H9 (cell line): ENCODE measurements at regions not wholly inside any gene's neighbourhood (a gene's known extent, or its start where the extent isn't known, plus 50 kb on each side); places are given as distances from the start of the nearest gene placed in this dataset.

ENCODE experiments used
- DNase-seq: peaks from one replicate; pipeline ENCODE4 v3.0.0-alpha.2; 2017
- H2AFZ ChIP-seq: one replicate; pipeline ENCODE4 v1.6.1; 2013; ENCODE audit warnings: mild to moderate bottlenecking, low read length, control low read depth, moderate library complexity
- H2AK5ac ChIP-seq: 2 replicates; pipeline ENCODE4 v1.6.1; 2013; ENCODE audit warnings: low read length, control low read depth, mixed read lengths; ENCODE audit not compliant: insufficient read length
- H2BK120ac ChIP-seq: one replicate; pipeline ENCODE4 v1.6.1; 2013; ENCODE audit warnings: low read depth, mild to moderate bottlenecking, low read length, control low read depth, inconsistent platforms; ENCODE audit not compliant: poor library complexity, severe bottlenecking
- H2BK12ac ChIP-seq: 2 replicates; pipeline ENCODE4 v1.6.1; 2013; ENCODE audit warnings: low read length, control low read depth, mixed read lengths, low read depth; ENCODE audit not compliant: insufficient read length
- H2BK15ac ChIP-seq: 2 replicates; pipeline ENCODE4 v1.6.1; 2013; ENCODE audit warnings: low read depth, low read length, control low read depth
- H2BK20ac ChIP-seq: one replicate; pipeline ENCODE4 v1.6.1; 2013; ENCODE audit warnings: low read depth, mild to moderate bottlenecking, low read length, control low read depth, inconsistent platforms; ENCODE audit not compliant: poor library complexity, severe bottlenecking
- H2BK5ac ChIP-seq: 2 replicates; pipeline ENCODE4 v1.6.1; 2013; ENCODE audit warnings: low read length, control low read depth, mixed read lengths; ENCODE audit not compliant: insufficient read length
- H3K14ac ChIP-seq: 2 replicates; pipeline ENCODE4 v1.6.1; 2013; ENCODE audit warnings: low read length, control low read depth; ENCODE audit not compliant: insufficient read depth
- H3K18ac ChIP-seq: 2 replicates; pipeline ENCODE4 v1.6.1; 2013; ENCODE audit warnings: low read depth, mild to moderate bottlenecking, mixed read lengths, low read length, control low read depth; ENCODE audit not compliant: insufficient read length
- H3K23ac ChIP-seq: 2 replicates; pipeline ENCODE4 v1.6.1; 2013; ENCODE audit warnings: low read length, control low read depth, mixed read lengths, low read depth; ENCODE audit not compliant: insufficient read length
- H3K23me2 ChIP-seq: 2 replicates; pipeline ENCODE4 v1.6.1; 2013; ENCODE audit warnings: low read depth, mild to moderate bottlenecking, mixed read lengths, low read length, control low read depth; ENCODE audit not compliant: insufficient read length, poor library complexity, severe bottlenecking
- H3K27ac ChIP-seq: 2 replicates; pipeline ENCODE4 v1.5.1; 2013; ENCODE audit warnings: low read length, control low read depth, mixed read lengths, low read depth; ENCODE audit not compliant: insufficient read length
- H3K27me3 ChIP-seq: 2 replicates; pipeline ENCODE4 v1.6.1; 2013; ENCODE audit warnings: low read length, control low read depth, inconsistent platforms; ENCODE audit not compliant: insufficient read depth
- H3K4ac ChIP-seq: 2 replicates; pipeline ENCODE4 v1.6.1; 2013; ENCODE audit warnings: low read depth, mild to moderate bottlenecking, control low read depth, inconsistent platforms, low read length, moderate library complexity
- H3K4me1 ChIP-seq: 2 replicates; pipeline ENCODE4 v1.6.1; 2013; ENCODE audit warnings: low read length, control low read depth, inconsistent platforms; ENCODE audit not compliant: insufficient read depth
- H3K4me2 ChIP-seq: 2 replicates; pipeline ENCODE4 v1.6.1; 2013; ENCODE audit warnings: low read length, control low read depth, mixed read lengths; ENCODE audit not compliant: insufficient read length, insufficient read depth
- H3K56ac ChIP-seq: 2 replicates; pipeline ENCODE4 v1.6.1; 2013; ENCODE audit warnings: low read depth, mild to moderate bottlenecking, mixed read lengths, low read length, control low read depth; ENCODE audit not compliant: insufficient read length
- H3K79me1 ChIP-seq: 2 replicates; pipeline ENCODE4 v1.6.1; 2013; ENCODE audit warnings: low read depth, mild to moderate bottlenecking, moderate library complexity, low read length, control low read depth, inconsistent platforms; ENCODE audit not compliant: insufficient read depth, poor library complexity, severe bottlenecking
- H3K79me2 ChIP-seq: 2 replicates; pipeline ENCODE4 v1.6.1; 2013; ENCODE audit warnings: low read length, control low read depth, inconsistent platforms; ENCODE audit not compliant: insufficient read depth
- H3K9ac ChIP-seq: 2 replicates; pipeline ENCODE4 v1.6.1; 2013; ENCODE audit warnings: low read length, control low read depth, mixed read lengths; ENCODE audit not compliant: insufficient read length; ENCODE audit errors: extremely low read depth
- H3K9me3 ChIP-seq: one replicate; pipeline ENCODE4 v1.6.1; 2013; ENCODE audit warnings: low read depth, low read length, inconsistent platforms; ENCODE audit not compliant: control insufficient read depth
- H3T11ph ChIP-seq: one replicate; pipeline ENCODE4 v1.6.1; 2013; ENCODE audit warnings: mild to moderate bottlenecking, low read length, control low read depth, inconsistent platforms
- H4K20me1 ChIP-seq: one replicate; pipeline ENCODE4 v1.6.1; 2013; ENCODE audit not compliant: control insufficient read depth, insufficient read length, insufficient read depth
- H4K5ac ChIP-seq: 2 replicates; pipeline ENCODE4 v1.6.1; 2013; ENCODE audit warnings: low read depth, mild to moderate bottlenecking, mixed read lengths, low read length, control low read depth; ENCODE audit not compliant: insufficient read length
- H4K8ac ChIP-seq: replicated peaks from 2 replicates; pipeline ENCODE4 v1.6.1; 2013; ENCODE audit warnings: low read length, control low read depth, mixed read lengths, low read depth; ENCODE audit not compliant: insufficient read length
- H4K91ac ChIP-seq: 2 replicates; pipeline ENCODE4 v1.6.1; 2013; ENCODE audit warnings: low read depth, mild to moderate bottlenecking, moderate library complexity, mixed read lengths, low read length, control low read depth; ENCODE audit not compliant: insufficient read length
- H3K27ac Mint-ChIP-seq, 3 experiments: 2 replicates in 2 of 3; 3 replicates in 1 of 3; pipeline ENCODE4 v1.8.0; 2020 to 2021; ENCODE audit warnings: mixed read lengths in 3 of 3, mild to moderate bottlenecking in 1 of 3, moderate library complexity in 1 of 3
- H3K27me3 Mint-ChIP-seq: 2 replicates; pipeline ENCODE4 v1.8.0; 2021; ENCODE audit warnings: low read depth, mild to moderate bottlenecking, moderate library complexity, mixed read lengths
- H3K36me3 Mint-ChIP-seq, 3 experiments: 2 replicates in 2 of 3; 3 replicates in 1 of 3; pipeline ENCODE4 v1.8.0; 2020 to 2021; ENCODE audit warnings: low read depth in 3 of 3, mixed read lengths in 3 of 3; ENCODE audit not compliant: insufficient read depth in 1 of 3
- H3K4me1 Mint-ChIP-seq, 2 experiments: 2 replicates each; pipeline ENCODE4 v1.8.0; 2020; ENCODE audit warnings: mixed read lengths in 2 of 2
- H3K4me3 Mint-ChIP-seq, 2 experiments: 2 replicates in 1 of 2; 3 replicates in 1 of 2; pipeline ENCODE4 v1.8.0; 2020 to 2021; ENCODE audit warnings: mild to moderate bottlenecking in 2 of 2, mixed read lengths in 2 of 2, moderate library complexity in 1 of 2
- H3K9me3 Mint-ChIP-seq, 2 experiments: 2 replicates in 1 of 2; 3 replicates in 1 of 2; pipeline ENCODE4 v1.8.0; 2020; ENCODE audit warnings: mild to moderate bottlenecking in 2 of 2, mixed read lengths in 2 of 2, moderate library complexity in 1 of 2
- WGBS: extraction: QIAGEN DNeasy Blood & Tissue Kit; methylation state at CpG from one replicate; pipeline ENCODE4 v1.1.7; 2013; ENCODE audit warnings: missing lambda C conversion rate, low lambda C conversion rate, mixed read lengths; ENCODE audit not compliant: insufficient read length; ENCODE audit errors: extremely low coverage; 5-methylcytosine and 5-hydroxymethylcytosine counted together
- TF ChIP-seq, protein P1 (sequence below): fragments of 200-600 bp; sonication (generic); conservative IDR thresholded peaks from 3 replicates; pipeline ENCODE4 v1.8.0; 2021; ENCODE audit warnings: antibody characterized with exemption, mild to moderate bottlenecking

DNA sequence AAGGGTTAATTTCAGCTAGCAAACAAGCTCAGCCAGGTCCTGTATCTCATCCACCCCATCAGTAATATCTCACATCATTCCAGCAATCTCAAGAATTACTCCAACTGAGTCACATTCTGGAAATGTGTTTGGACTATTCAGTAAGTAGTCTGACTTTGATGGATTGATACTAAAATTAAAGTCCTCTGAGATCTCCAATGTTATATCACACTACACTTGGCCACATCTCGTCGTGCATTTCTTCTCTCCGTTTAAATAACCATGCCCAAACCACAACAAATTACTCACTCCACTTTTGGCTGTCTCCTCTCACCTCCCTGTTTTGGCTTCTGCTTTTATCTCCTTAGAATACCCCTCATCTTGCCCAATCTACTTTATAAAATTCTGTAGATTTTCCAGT lies 292.2 kb downstream of the PYDC2 start:
- Histone ChIP-seq H3K27me3 (no peaks in the 10 kb centered on the region), H3K4me2 (no peak overlapping the region), H3K23me2 (no peaks in the 10 kb centered on the region), H3K56ac (no peak overlapping the region), H3K4me1 (no peaks in the 10 kb centered on the region), H2BK20ac (peak overlapping the region; percentile 45), H2AFZ (no peak overlapping the region), H3K27ac (no peak overlapping the region), H3K23ac (no peak overlapping the region), H4K20me1 (no peaks in the 10 kb centered on the region), H2BK5ac (no peak overlapping the region), H2BK15ac (no peak overlapping the region), H3K9me3 (no peaks in the 10 kb centered on the region), H3K4ac (no peak overlapping the region), H4K5ac (no peak overlapping the region), H2BK12ac (no peak overlapping the region), H4K91ac (no peak overlapping the region), H2AK5ac (no peak overlapping the region), H3K14ac (no peak overlapping the region), H4K8ac (no peak overlapping the region), H3K9ac (no peak overlapping the region), H3K79me1 (no peaks in the 10 kb centered on the region), H3T11ph (no peak overlapping the region), H3K18ac (no peak overlapping the region), H3K79me2 (no peaks in the 10 kb centered on the region), H2BK120ac (no peak overlapping the region)
- Mint-ChIP-seq H3K27me3 (no peaks in the 10 kb centered on the region), H3K36me3 (no peaks in the 10 kb centered on the region; a peak in 1 of 7 replicates), H3K4me1 (no peaks in the 10 kb centered on the region), H3K27ac (no peak overlapping the region), H3K9me3 (no peaks in the 10 kb centered on the region), H3K4me3 (no peak overlapping the region)
- DNase-seq, result no peak
- WGBS, result no CpG with 5 or more reads among the region's 3 CpGs
- TF ChIP-seq, protein P1, sequence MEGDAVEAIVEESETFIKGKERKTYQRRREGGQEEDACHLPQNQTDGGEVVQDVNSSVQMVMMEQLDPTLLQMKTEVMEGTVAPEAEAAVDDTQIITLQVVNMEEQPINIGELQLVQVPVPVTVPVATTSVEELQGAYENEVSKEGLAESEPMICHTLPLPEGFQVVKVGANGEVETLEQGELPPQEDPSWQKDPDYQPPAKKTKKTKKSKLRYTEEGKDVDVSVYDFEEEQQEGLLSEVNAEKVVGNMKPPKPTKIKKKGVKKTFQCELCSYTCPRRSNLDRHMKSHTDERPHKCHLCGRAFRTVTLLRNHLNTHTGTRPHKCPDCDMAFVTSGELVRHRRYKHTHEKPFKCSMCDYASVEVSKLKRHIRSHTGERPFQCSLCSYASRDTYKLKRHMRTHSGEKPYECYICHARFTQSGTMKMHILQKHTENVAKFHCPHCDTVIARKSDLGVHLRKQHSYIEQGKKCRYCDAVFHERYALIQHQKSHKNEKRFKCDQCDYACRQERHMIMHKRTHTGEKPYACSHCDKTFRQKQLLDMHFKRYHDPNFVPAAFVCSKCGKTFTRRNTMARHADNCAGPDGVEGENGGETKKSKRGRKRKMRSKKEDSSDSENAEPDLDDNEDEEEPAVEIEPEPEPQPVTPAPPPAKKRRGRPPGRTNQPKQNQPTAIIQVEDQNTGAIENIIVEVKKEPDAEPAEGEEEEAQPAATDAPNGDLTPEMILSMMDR, result no peak
